ENCODE measurements at regions not wholly inside any gene's neighbourhood (a gene's known extent, or its start where the extent isn't known, plus 50 kb on each side); places are given as distances from the start of the nearest gene placed in this dataset.
"Not testable (repeated sequence)": the region's sequence is repeated elsewhere in the genome, so short reads cannot be mapped to it uniquely, and the experiment has no call there.

GRCh38 chr6:100096936-100097335 lies 102.9 kb upstream of the MCHR2 start:
- DNase-seq (ENCODE audit: low spot score), result no peak

GRCh38 chr6:100096341-100096740 lies 102.3 kb upstream of the MCHR2 start:
- DNase-seq (ENCODE audit: low spot score), result no peak

- no peak for DNase-seq (ENCODE audit: low spot score)
Measured at GRCh38 chr6:100093405-100093804, 99.4 kb upstream of the MCHR2 start.

- DNase-seq (ENCODE audit: low spot score), result peak; percentile 52
Measured at GRCh38 chr6:100088009-100088408, 94.0 kb upstream of the MCHR2 start.

- DNase-seq (ENCODE audit: low spot score), result no peak
Measured at GRCh38 chr6:100084991-100085364, 91.0 kb upstream of the MCHR2 start.

- DNase-seq (ENCODE audit: low spot score), result peak; percentile 7
Measured at GRCh38 chr6:100084316-100084990, 90.4 kb upstream of the MCHR2 start.

GRCh38 chr6:100078509-100078908 lies 84.5 kb upstream of the MCHR2 start:
- peak; percentile 36 for DNase-seq (ENCODE audit: low spot score)

- DNase-seq (ENCODE audit: low spot score), result no peak
Measured at GRCh38 chr6:100065348-100065747, 71.3 kb upstream of the MCHR2 start.

- no peak for DNase-seq (ENCODE audit: low spot score)
Measured at GRCh38 chr6:100062621-100063020, 68.6 kb upstream of the MCHR2 start.

- DNase-seq (ENCODE audit: low spot score), result no peak
Measured at GRCh38 chr6:100057941-100058340, 63.9 kb upstream of the MCHR2 start.

- DNase-seq (ENCODE audit: low spot score), result no peak
Measured at GRCh38 chr6:100050550-100050949, 56.5 kb upstream of the MCHR2 start.

GRCh38 chr6:100043961-100044360 lies 49.9 kb upstream of the MCHR2 start:
- DNase-seq (ENCODE audit: low spot score), result not testable (repeated sequence)

Data from LoVo (cell line).